ENCODE measurements at regions not wholly inside any gene's neighbourhood (a gene's known extent, or its start where the extent isn't known, plus 50 kb on each side); places are given as distances from the start of the nearest gene placed in this dataset.

- Mint-ChIP-seq H3K9me3 (no peaks in the 10 kb centered on the region), H3K4me3 (no peak overlapping the region), H3K4me1 (peaks cover 6% of the 10 kb centered on the region; the same call in 1 of the 3 replicates), H3K27me3 (ENCODE audit: insufficient read depth, low read depth, poor library complexity) (peaks cover 8% of the 10 kb centered on the region), H3K27ac (no peak overlapping the region), H3K36me3 (ENCODE audit: low read depth) (no peaks in the 10 kb centered on the region)
- H3K4me3 ChIP-seq, result no peak overlapping the region
- no peak overlapping the region for H2AFZ ChIP-seq
- H3K27me3 ChIP-seq (ENCODE audit: insufficient read depth), result no peaks in the 10 kb centered on the region
- no peak overlapping the region for H3K27ac ChIP-seq (ENCODE audit: low read depth)
- no peaks in the 10 kb centered on the region for H4K20me1 ChIP-seq (replicated peaks; ENCODE audit: insufficient read depth)
- ATAC-seq, result no peak
- no peaks in the 10 kb centered on the region for H3K36me3 ChIP-seq (ENCODE audit: insufficient read depth)
- TF ChIP-seq POLR2AphosphoS5 (IDR thresholded peaks at IDR 0.05; ENCODE audit: low read depth) (no peak), ZNF114 (CRISPR knock-in tag; IDR thresholded peaks at IDR 0.05) (no peak), EZH2 (IDR thresholded peaks at IDR 0.05; ENCODE audit: low read depth, unreplicated experiment) (no peak), ETS1 (IDR thresholded peaks at IDR 0.05) (no peak), JUNB (IDR thresholded peaks at IDR 0.05; ENCODE audit: unreplicated experiment) (no peak), CTCF (conservative IDR thresholded peaks at IDR 0.05; ENCODE audit: low read depth in 2 of 2) (no peak), EZH2phosphoT487 (IDR thresholded peaks at IDR 0.05; ENCODE audit: unreplicated experiment) (no peak), ZNF331 (CRISPR knock-in tag; IDR thresholded peaks at IDR 0.05; ENCODE audit: low read depth) (no peak), REST (IDR thresholded peaks at IDR 0.05; ENCODE audit: unreplicated experiment) (no peak), CREB1 (CRISPR knock-in tag; IDR thresholded peaks at IDR 0.05; ENCODE audit: low read depth) (no peak), NANOG (IDR thresholded peaks at IDR 0.05; ENCODE audit: borderline replicate concordance) (no peak), STAT1 (IDR thresholded peaks at IDR 0.05; ENCODE audit: unreplicated experiment) (no peak), ZNF462 (CRISPR knock-in tag; IDR thresholded peaks at IDR 0.05) (no peak)
- DNase-seq (ENCODE audit: low spot score), result no peak
- H3K9me2 ChIP-seq (ENCODE audit: insufficient read depth), result no peaks in the 10 kb centered on the region
- no peak overlapping the region for H3K4me2 ChIP-seq
- no peaks in the 10 kb centered on the region for H3K4me1 ChIP-seq (ENCODE audit: insufficient read depth)
- H3F3A ChIP-seq (replicated peaks; ENCODE audit: low read depth), result no peaks in the 10 kb centered on the region
- no peaks in the 10 kb centered on the region for H3K79me2 ChIP-seq (replicated peaks; ENCODE audit: insufficient read depth)
These were observed 94.8 kb upstream of the CYRIA start for GRCh38 chr2:16760426-16760825.

All from GM23338 (cell line).